Epithelial cell of esophagus (primary cell): ENCODE measurements at regions not wholly inside any gene's neighbourhood (a gene's known extent, or its start where the extent isn't known, plus 50 kb on each side); places are given as distances from the start of the nearest gene placed in this dataset.

Experiments used
- DNase-seq: peaks from one replicate; pipeline ENCODE4 v3.0.0; 2010; ENCODE audit warnings: low read depth
- H3K4me3 ChIP-seq: 2 replicates; pipeline ENCODE4 v1.5.1; 2011; ENCODE audit warnings: mild to moderate bottlenecking, low read length, control low read depth
- CTCF ChIP-seq: IDR thresholded peaks from 2 replicates; pipeline ENCODE4 v1.5.1; 2011; ENCODE audit warnings: low read depth, mild to moderate bottlenecking, low read length, control low read depth, inconsistent platforms; ENCODE audit not compliant: insufficient read depth; ENCODE audit errors: missing control alignments

GRCh38 chr11:110011595-110011994 is 81.6 kb upstream of the ZC3H12C start:
- DNase-seq = no peak
- no peak for TF ChIP-seq CTCF
- no peak overlapping the region for H3K4me3 ChIP-seq

GRCh38 chr11:110015695-110016094 is 77.5 kb upstream of the ZC3H12C start:
- DNase-seq = no peak
- H3K4me3 ChIP-seq = no peak overlapping the region
- no peak for TF ChIP-seq CTCF

GRCh38 chr11:110019675-110020074 is 73.5 kb upstream of the ZC3H12C start:
- no peak overlapping the region for H3K4me3 ChIP-seq
- DNase-seq = no peak
- TF ChIP-seq CTCF = no peak

GRCh38 chr11:110022548-110022947 is 70.6 kb upstream of the ZC3H12C start:
- TF ChIP-seq CTCF = no peak

GRCh38 chr11:110023711-110024110 is 69.5 kb upstream of the ZC3H12C start:
- TF ChIP-seq CTCF = no peak
- no peak for DNase-seq
- H3K4me3 ChIP-seq = no peak overlapping the region

More at GRCh38 chr11:110022548-110022947, 70.6 kb upstream of the ZC3H12C start:
- no peak overlapping the region for H3K4me3 ChIP-seq
- peak; percentile 85 for DNase-seq

- no peak overlapping the region for H3K4me3 ChIP-seq
- TF ChIP-seq CTCF = no peak
- DNase-seq = no peak
These were observed 66.2 kb upstream of the ZC3H12C start for GRCh38 chr11:110026858-110027626.

- TF ChIP-seq CTCF = no peak
- H3K4me3 ChIP-seq = no peak overlapping the region
- no peak for DNase-seq
These were observed 65.4 kb upstream of the ZC3H12C start for GRCh38 chr11:110027627-110028371.
